ENCODE measurements at regions not wholly inside any gene's neighbourhood (a gene's known extent, or its start where the extent isn't known, plus 50 kb on each side); places are given as distances from the start of the nearest gene placed in this dataset.

- CTCF ChIA-PET, result no interaction called here
- Histone ChIP-seq H3K4me3 (ENCODE audit: low read depth in 2 of 2, low read length in 1 of 2) (no peak overlapping the region), H3K9me3 (no peaks in the 10 kb centered on the region), H3K27me3 (ENCODE audit: insufficient read depth) (no peaks in the 10 kb centered on the region), H3K27ac (ENCODE audit: low read depth in 2 of 2, low read length in 1 of 2) (no peak overlapping the region), H3K36me3 (replicated peaks in 1 of 2; ENCODE audit: control insufficient read depth in 1 of 2, insufficient read depth in 2 of 2, low read length in 1 of 2) (no peaks in the 10 kb centered on the region), H3K79me2 (ENCODE audit: insufficient read depth) (no peaks in the 10 kb centered on the region), H3K4me1 (ENCODE audit: control insufficient read depth in 1 of 2, insufficient read depth in 2 of 2, low read depth in 1 of 2, low read length in 1 of 2) (no peaks in the 10 kb centered on the region; a peak in 1 of 4 replicates), H3K4me2 (no peak overlapping the region), H4K20me1 (ENCODE audit: insufficient read depth) (no peaks in the 10 kb centered on the region), H3F3A (replicated peaks; ENCODE audit: insufficient read depth) (no peaks in the 10 kb centered on the region), H3K9ac (no peak overlapping the region), H3K9me2 (no peaks in the 10 kb centered on the region), H2AFZ (ENCODE audit: low read depth) (no peak overlapping the region)
- POLR2A ChIA-PET, result no interaction called here
- DNase-seq, result peak; percentile 53
- 0% methylated on average over 2 of the region's 2 CpGs for WGBS (ENCODE audit: low lambda C conversion rate)
- TF ChIP-seq MAX (IDR thresholded peaks at IDR 0.05; ENCODE audit: low read depth), result no peak
- TF ChIP-seq USF2 (IDR thresholded peaks at IDR 0.05; ENCODE audit: borderline replicate concordance, low read depth, low read length), result no peak
- peak; percentile 7 for TF ChIP-seq CHD2 (IDR thresholded peaks at IDR 0.05; ENCODE audit: low read length, partially characterized antibody)
- no peak for TF ChIP-seq EZH2phosphoT487 (IDR thresholded peaks at IDR 0.05; ENCODE audit: borderline replicate concordance, low read depth)
- TF ChIP-seq TEAD4 (IDR thresholded peaks at IDR 0.05; ENCODE audit: borderline replicate concordance, insufficient read depth), result no peak
- no peak for TF ChIP-seq POLR2AphosphoS5 (IDR thresholded peaks at IDR 0.05; ENCODE audit: low read depth, low read length)
- TF ChIP-seq SMC3 (IDR thresholded peaks at IDR 0.05; ENCODE audit: low read depth, low read length), result no peak
- TF ChIP-seq REST (IDR thresholded peaks at IDR 0.05; ENCODE audit: low read depth, low read length), result no peak
- TF ChIP-seq TCF12 (IDR thresholded peaks at IDR 0.05), result no peak
- TF ChIP-seq FOSL2 (IDR thresholded peaks at IDR 0.05; ENCODE audit: borderline replicate concordance, low read depth), result no peak
- TF ChIP-seq GATA2 (CRISPR knock-in tag; IDR thresholded peaks at IDR 0.05), result no peak; the same call in 1 of the 2 replicates
- 0 out of 2 replicates have a peak, but pooled peaks have one; percentile 31 for TF ChIP-seq RCOR1 (IDR thresholded peaks at IDR 0.05; ENCODE audit: low read length)
These were observed 277.0 kb downstream of the DIRAS2 start for GRCh38 chr9:90365666-90366065.

GRCh38 chr9:90368241-90368640, 274.4 kb downstream of the DIRAS2 start:
- ChIA-PET POLR2A (no interaction called here), CTCF (no interaction called here)
- H3K4me2 ChIP-seq, result no peak overlapping the region
- H2AFZ ChIP-seq (ENCODE audit: low read depth), result no peak overlapping the region
- no peak overlapping the region for H3K4me3 ChIP-seq (ENCODE audit: low read depth in 2 of 2, low read length in 1 of 2)
- no peaks in the 10 kb centered on the region; a peak in 1 of 4 replicates for H3K4me1 ChIP-seq (ENCODE audit: control insufficient read depth in 1 of 2, insufficient read depth in 2 of 2, low read depth in 1 of 2, low read length in 1 of 2)
- no peak for DNase-seq
- no peaks in the 10 kb centered on the region for H4K20me1 ChIP-seq (ENCODE audit: insufficient read depth)
- H3K27ac ChIP-seq (ENCODE audit: low read depth in 2 of 2, low read length in 1 of 2), result no peak overlapping the region
- H3K36me3 ChIP-seq (replicated peaks in 1 of 2; ENCODE audit: control insufficient read depth in 1 of 2, insufficient read depth in 2 of 2, low read length in 1 of 2), result no peaks in the 10 kb centered on the region
- H3K9me2 ChIP-seq, result no peaks in the 10 kb centered on the region
- H3K9me3 ChIP-seq, result no peaks in the 10 kb centered on the region
- H3K27me3 ChIP-seq (ENCODE audit: insufficient read depth), result no peaks in the 10 kb centered on the region
- no peak overlapping the region for H3K9ac ChIP-seq
- no peaks in the 10 kb centered on the region for H3K79me2 ChIP-seq (ENCODE audit: insufficient read depth)
- H3F3A ChIP-seq (replicated peaks; ENCODE audit: insufficient read depth), result no peaks in the 10 kb centered on the region
- TF ChIP-seq RAD21 (IDR thresholded peaks at IDR 0.05; ENCODE audit: low read length), result no peak
- TF ChIP-seq ELF1 (IDR thresholded peaks at IDR 0.05), result no peak
- no peak for TF ChIP-seq TCF12 (IDR thresholded peaks at IDR 0.05)
- TF ChIP-seq GABPA (IDR thresholded peaks at IDR 0.05; ENCODE audit: low read depth), result no peak
- TF ChIP-seq MXI1 (IDR thresholded peaks at IDR 0.05; ENCODE audit: low read depth, low read length), result no peak
- no peak for TF ChIP-seq EP300 (IDR thresholded peaks at IDR 0.05; ENCODE audit: borderline replicate concordance in 1 of 2, low read depth in 1 of 2, low read length in 1 of 2)
- TF ChIP-seq TAF1 (IDR thresholded peaks at IDR 0.05; ENCODE audit: borderline replicate concordance, low read depth, low read length), result no peak
- no peak for TF ChIP-seq USF1 (IDR thresholded peaks at IDR 0.05; ENCODE audit: borderline replicate concordance, low read depth)
- TF ChIP-seq RXRA (IDR thresholded peaks at IDR 0.05; ENCODE audit: borderline replicate concordance, low read depth), result no peak
- no peak for TF ChIP-seq RCOR1 (IDR thresholded peaks at IDR 0.05; ENCODE audit: low read length)
- no peak for TF ChIP-seq MAX (IDR thresholded peaks at IDR 0.05; ENCODE audit: low read depth)
- TF ChIP-seq FOXM1 (IDR thresholded peaks at IDR 0.05; ENCODE audit: low read depth), result no peak
- no peak for TF ChIP-seq ZBTB33 (IDR thresholded peaks at IDR 0.05; ENCODE audit: borderline replicate concordance, low read depth)

Data from SK-N-SH (cell line).